ENCODE measurements at regions not wholly inside any gene's neighbourhood (a gene's known extent, or its start where the extent isn't known, plus 50 kb on each side); places are given as distances from the start of the nearest gene placed in this dataset.
"Not testable (repeated sequence)": the region's sequence is repeated elsewhere in the genome, so short reads cannot be mapped to it uniquely, and the experiment has no call there.

DNA sequence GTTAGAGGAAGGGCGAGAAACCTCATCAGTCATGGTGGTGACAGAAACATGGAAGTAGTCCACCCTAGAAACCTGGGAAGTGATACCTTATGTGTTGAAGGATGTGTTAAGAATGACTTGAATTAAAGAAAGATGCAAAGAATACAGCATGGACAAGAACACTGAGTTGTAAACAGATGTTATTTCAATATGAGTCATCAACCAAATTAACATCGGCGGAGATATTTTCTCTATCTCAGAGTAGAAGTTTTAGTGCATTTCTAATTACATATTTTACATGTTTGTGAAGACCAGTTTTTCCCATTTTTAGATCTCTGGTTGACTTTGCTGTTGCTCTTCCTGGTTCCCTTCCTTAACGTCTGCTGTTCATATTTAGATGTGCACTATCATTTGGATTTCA lies 268.8 kb upstream of the TBL1XR1 start:
- no peaks in the 10 kb centered on the region for H3K9me3 ChIP-seq
- peaks cover 0 to 24% (median 3%) of the 10 kb centered on the region in 4 donors for H3K4me1 ChIP-seq
- 74% methylated on average over 4 of the region's 4 CpGs for WGBS (ENCODE audit: insufficient coverage, low coverage, low lambda C conversion rate, missing lambda C conversion rate)
- H3K27me3 ChIP-seq = no peaks in the 10 kb centered on the region
- TF ChIP-seq POLR2A (IDR thresholded peaks at IDR 0.05) = no peak
- intact Hi-C loops (cut with DNase I) = no loop called here
- H3K36me3 ChIP-seq = no peaks in the 10 kb centered on the region
- H3K4me3 ChIP-seq = no peak overlapping the region
- no peak overlapping the region for H3K27ac ChIP-seq
- ATAC-seq (no peak), DNase-seq (no peak)

DNA sequence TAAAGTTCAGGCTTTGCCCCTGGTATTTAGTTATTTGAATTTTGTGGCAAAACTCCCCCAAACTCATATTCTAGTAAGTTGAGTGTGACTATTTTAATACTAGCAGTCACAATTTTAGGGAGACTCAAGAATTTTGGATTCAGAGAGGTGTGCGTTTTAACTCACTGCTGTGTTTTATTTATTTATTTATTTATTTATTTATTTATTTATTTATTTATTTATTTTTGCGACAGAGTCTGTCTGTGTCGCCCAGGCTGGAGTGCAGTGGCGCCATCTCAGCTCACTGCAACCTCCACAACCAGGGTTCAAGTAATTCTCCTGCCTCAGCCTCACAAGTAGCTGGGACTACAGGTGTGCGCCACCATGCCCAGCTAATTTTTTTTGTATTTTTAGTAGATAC lies 269.3 kb upstream of the TBL1XR1 start:
- DNase-seq; ATAC-seq; intact Hi-C loops (cut with DNase I); H3K27me3 ChIP-seq; H3K4me3 ChIP-seq; H3K27ac ChIP-seq; H3K9me3 ChIP-seq; H3K36me3 ChIP-seq: not testable (repeated sequence)
- H3K4me1 ChIP-seq = peaks cover 0 to 23% (median 3%) of the 10 kb centered on the region in 4 donors
- 92% methylated on average over 5 of the region's 5 CpGs for WGBS (ENCODE audit: insufficient coverage, low coverage, low lambda C conversion rate, missing lambda C conversion rate)

GRCh38 chr3:177467247-177467985 lies 270.1 kb upstream of the TBL1XR1 start:
- DNase-seq (no peak), ATAC-seq (no peak)
- no peaks in the 10 kb centered on the region for H3K27me3 ChIP-seq
- no peaks in the 10 kb centered on the region for H3K9me3 ChIP-seq
- TF ChIP-seq POLR2A (IDR thresholded peaks at IDR 0.05) (no peak), CTCF (IDR thresholded peaks at IDR 0.05) (no peak)
- no peak overlapping the region for H3K27ac ChIP-seq
- intact Hi-C loops (cut with DNase I) = no loop called here
- no peak overlapping the region for H3K4me3 ChIP-seq
- H3K36me3 ChIP-seq = no peaks in the 10 kb centered on the region
- H3K4me1 ChIP-seq = peaks cover 0 to 23% (median 3%) of the 10 kb centered on the region in 4 donors
- 45% methylated on average over 2 of the region's 5 CpGs for WGBS (ENCODE audit: insufficient coverage, low coverage, low lambda C conversion rate, missing lambda C conversion rate)

GRCh38 chr3:177468331-177468730 lies 271.0 kb upstream of the TBL1XR1 start:
- Histone ChIP-seq H3K9me3 (no peaks in the 10 kb centered on the region), H3K4me1 (peaks cover 0 to 23% (median 3%) of the 10 kb centered on the region in 4 donors), H3K4me3 (no peak overlapping the region), H3K36me3 (no peaks in the 10 kb centered on the region), H3K27me3 (no peaks in the 10 kb centered on the region), H3K27ac (no peak overlapping the region)
- TF ChIP-seq CTCF (IDR thresholded peaks at IDR 0.05) (no peak), POLR2A (IDR thresholded peaks at IDR 0.05) (no peak)
- no peak for DNase-seq
- intact Hi-C loops (cut with DNase I) = no loop called here
- ATAC-seq = no peak

DNA sequence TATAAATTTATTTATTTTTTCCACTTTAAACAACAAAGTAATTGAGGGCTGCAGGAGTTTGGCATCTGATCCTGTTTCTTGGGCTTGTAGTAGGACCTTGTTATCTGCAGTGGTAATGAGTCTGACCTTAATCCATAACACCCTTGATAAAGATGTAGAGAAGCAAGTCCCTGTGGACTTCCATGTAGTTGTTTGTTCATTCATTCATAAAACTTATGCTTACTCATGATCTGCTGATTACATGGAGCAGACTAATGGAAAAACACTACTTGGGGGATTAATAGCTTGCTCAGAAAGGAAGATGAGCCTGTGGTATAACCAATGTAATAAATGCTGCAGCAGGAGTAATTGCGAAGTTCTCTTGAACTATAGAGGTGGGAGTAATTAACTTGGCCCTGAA lies 271.5 kb upstream of the TBL1XR1 start:
- H3K4me1 ChIP-seq = peaks cover 0 to 21% (median 3%) of the 10 kb centered on the region in 4 donors
- ATAC-seq (no peak), DNase-seq (no peak)
- H3K27ac ChIP-seq = no peak overlapping the region
- 31% methylated on average over 1 of the region's 1 CpG for WGBS (ENCODE audit: insufficient coverage, low coverage, low lambda C conversion rate, missing lambda C conversion rate)
- no peak for TF ChIP-seq POLR2A (IDR thresholded peaks at IDR 0.05)
- no peak for TF ChIP-seq CTCF (IDR thresholded peaks at IDR 0.05)
- no peaks in the 10 kb centered on the region for H3K9me3 ChIP-seq
- no peak overlapping the region for H3K4me3 ChIP-seq
- no peaks in the 10 kb centered on the region for H3K27me3 ChIP-seq
- no peaks in the 10 kb centered on the region for H3K36me3 ChIP-seq
- intact Hi-C loops (cut with DNase I) = no loop called here
